D721Med (cell line): ENCODE measurements at regions not wholly inside any gene's neighbourhood (a gene's known extent, or its start where the extent isn't known, plus 50 kb on each side); places are given as distances from the start of the nearest gene placed in this dataset.

Experiments used
- DNase-seq: peaks from one replicate; pipeline ENCODE4 v3.0.0; 2011; ENCODE audit warnings: low spot score; ENCODE audit not compliant: insufficient read length
- FAIRE-seq: peaks from 2 replicates; lab custom pipeline; 2011; peaks lifted over from hg19 to GRCh38; lab: Jason Lieb, UNC
- TF ChIP-seq, protein P1 (sequence below): IDR thresholded peaks from 2 replicates; pipeline ENCODE4 v1.5.1; 2012; ENCODE audit warnings: mild to moderate bottlenecking, control low read depth; ENCODE audit not compliant: insufficient read depth; ENCODE audit errors: missing control alignments

DNA sequence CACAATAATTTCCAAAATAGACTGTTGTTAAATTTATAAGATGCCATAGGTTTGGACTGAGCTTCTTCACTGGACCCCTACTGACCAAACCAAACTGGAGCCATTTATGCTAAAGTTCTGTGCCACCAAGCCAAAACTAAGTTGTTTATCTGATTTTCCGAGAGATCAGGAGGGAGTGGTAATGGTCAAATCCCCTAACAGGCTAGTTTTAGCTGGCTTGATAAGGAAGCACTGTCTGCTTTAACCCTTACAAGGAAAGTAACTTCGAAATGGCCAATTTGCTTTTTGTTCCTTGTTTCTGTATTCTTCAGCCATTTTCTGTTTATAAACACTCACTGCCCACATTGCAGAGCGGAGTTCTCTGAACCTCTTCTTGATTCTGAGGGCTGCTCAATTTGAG is 246.8 kb upstream of the TUT7 start:
- FAIRE-seq = no peak
- no peak for DNase-seq
- TF ChIP-seq, protein P1, sequence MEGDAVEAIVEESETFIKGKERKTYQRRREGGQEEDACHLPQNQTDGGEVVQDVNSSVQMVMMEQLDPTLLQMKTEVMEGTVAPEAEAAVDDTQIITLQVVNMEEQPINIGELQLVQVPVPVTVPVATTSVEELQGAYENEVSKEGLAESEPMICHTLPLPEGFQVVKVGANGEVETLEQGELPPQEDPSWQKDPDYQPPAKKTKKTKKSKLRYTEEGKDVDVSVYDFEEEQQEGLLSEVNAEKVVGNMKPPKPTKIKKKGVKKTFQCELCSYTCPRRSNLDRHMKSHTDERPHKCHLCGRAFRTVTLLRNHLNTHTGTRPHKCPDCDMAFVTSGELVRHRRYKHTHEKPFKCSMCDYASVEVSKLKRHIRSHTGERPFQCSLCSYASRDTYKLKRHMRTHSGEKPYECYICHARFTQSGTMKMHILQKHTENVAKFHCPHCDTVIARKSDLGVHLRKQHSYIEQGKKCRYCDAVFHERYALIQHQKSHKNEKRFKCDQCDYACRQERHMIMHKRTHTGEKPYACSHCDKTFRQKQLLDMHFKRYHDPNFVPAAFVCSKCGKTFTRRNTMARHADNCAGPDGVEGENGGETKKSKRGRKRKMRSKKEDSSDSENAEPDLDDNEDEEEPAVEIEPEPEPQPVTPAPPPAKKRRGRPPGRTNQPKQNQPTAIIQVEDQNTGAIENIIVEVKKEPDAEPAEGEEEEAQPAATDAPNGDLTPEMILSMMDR = no peak

DNA sequence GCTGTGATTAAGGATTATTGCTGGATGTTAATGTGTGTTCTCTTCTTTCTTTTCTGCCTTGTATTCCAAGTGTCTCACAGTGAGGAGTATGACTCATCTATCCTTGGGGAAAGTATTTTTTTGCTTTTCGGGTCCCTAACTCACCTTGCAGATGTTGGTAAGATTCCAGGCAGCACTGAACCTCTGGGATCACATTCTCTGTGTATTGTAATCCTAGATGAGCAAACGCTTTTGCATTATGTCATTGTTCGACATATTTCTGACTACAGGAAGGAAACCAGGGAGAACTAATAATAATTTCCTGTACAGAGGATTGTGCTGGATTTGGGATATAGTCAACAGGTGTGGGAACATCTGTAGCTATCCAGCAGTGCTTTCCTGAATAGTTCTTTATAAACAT is 246.1 kb upstream of the TUT7 start:
- TF ChIP-seq, protein P1 = no peak
- DNase-seq = no peak
- no peak for FAIRE-seq

DNA sequence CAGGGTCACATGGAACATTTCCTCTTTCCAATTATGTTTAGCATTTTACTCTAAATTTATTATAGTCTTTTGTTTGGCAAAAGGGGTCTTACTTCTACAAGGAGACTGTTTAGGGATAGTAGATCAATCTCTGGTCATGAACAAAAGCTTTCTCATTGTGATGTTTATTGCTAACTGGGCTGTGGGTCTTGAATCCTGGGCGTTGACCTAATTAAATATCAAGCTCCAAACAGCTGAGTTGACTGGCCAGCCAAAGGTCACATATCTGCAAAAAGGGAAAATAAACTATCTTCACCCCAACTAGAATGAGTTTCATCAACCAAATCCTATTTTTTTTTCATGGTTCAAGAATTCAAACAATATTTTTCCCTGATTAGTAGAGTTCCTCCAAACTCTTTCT is 245.4 kb upstream of the TUT7 start:
- TF ChIP-seq, protein P1 = no peak
- FAIRE-seq (no peak), DNase-seq (no peak)

DNA sequence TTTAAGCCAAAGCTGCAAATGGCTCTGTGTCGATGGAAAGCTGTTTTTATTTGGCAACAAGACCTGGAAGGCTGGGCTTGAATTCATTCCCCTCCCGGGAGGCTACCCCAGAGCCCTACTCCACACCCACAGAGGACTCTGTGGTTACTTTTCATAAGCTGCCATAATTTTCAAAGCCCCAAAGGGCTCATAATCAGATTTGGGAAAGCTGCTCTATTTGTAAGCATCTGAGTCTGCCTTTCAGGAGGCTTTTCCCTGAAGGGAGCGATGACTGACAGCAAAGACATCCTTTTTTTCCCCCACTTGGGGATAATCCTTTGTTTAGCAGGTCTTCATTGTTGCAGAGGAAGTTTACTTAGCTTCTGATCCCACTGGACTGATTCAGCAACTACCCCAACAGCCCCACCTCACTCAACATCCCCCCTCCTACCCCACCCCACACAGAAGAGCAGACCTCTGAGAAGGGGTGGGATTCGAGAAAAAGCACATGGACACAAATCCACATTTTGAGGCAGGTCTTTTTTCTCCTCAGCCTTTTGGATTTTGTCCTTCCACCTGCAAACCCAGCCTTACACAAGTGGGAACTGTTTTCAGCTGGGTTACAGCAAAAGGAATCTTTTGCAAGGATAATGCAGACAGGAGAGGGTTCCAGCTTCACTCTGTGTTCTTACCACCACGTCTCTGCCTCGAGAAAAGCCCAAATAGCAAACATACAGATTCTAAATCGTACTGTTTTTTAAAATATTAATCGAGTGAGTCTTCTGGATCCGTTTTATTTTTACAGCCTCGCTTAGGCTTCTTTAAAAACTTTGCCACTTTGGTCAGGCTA is 244.4 kb upstream of the TUT7 start:
- TF ChIP-seq, protein P1 = no peak
- FAIRE-seq = no peak
- no peak for DNase-seq

DNA sequence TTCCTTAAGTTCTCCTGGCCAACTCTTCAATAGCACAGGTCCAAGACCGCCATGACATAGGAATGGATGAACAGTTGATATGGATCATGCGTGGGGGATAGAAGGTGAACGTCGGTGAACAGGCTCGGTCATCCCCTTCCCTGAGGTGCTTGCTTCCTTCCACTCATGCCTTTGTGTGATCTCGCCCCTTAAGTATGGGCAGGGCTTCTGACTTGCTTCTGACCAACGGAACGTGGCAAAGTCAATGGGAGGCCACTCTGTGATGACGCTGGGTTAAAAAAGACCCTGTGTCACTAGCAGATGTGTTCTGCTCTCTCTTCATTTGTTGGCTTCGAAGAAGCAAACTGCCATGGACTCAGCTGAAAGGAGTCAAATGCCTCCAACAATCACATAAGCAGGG is 240.5 kb upstream of the TUT7 start:
- DNase-seq = no peak
- TF ChIP-seq, protein P1 = no peak
- no peak for FAIRE-seq

DNA sequence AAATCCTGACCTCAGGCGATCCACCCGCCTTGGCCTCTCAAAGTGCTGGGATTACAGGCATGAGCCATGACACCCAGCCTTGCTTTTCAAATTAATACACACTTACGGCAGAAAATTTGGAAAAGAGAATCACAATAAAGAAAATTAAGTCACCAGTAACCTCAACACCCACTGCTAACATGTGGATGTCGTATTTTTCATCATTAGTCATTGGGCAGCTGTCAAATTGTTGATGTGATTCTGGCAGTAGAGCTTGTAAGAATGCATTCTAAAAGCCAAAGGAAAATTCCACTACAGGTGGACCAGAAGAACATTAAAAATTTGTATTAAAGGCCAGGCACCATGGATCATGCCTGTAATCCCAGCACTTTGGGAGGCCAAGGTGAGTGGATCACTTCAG is 237.3 kb upstream of the TUT7 start:
- DNase-seq = no peak
- TF ChIP-seq, protein P1 = no peak
- FAIRE-seq = no peak

DNA sequence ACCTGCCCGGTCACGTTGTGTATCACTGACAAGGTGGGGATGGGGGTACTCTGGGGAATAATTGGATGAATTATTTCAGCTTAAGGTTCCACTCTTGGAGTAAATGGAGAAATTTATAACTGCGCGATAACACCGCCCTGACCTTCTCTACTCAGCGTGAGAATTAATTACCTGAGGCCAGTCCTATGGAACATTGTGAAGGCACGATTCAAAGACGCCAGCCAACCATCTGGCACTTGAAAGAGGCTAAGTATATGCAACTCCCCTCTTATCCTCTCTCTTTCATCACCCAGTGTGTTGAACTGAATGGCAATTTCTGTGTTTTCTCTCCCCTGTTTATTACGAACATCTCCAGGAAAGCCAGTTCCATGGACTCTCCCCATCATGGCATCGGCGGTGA is 235.5 kb upstream of the TUT7 start:
- TF ChIP-seq, protein P1 = no peak
- FAIRE-seq (no peak), DNase-seq (no peak)
